GM23338 (cell line): ENCODE measurements at regions not wholly inside any gene's neighbourhood (a gene's known extent, or its start where the extent isn't known, plus 50 kb on each side); places are given as distances from the start of the nearest gene placed in this dataset.
"Not testable (repeated sequence)": the region's sequence is repeated elsewhere in the genome, so short reads cannot be mapped to it uniquely, and the experiment has no call there.

Experiments used
- CREB1 ChIP-seq: fragments of 250-450 bp; sonication (Bioruptor Pico); IDR thresholded peaks from 2 replicates; pipeline ENCODE4 v1.5.0; 2020; ENCODE audit warnings: low read depth, mild to moderate bottlenecking, moderate library complexity
- ETS1 ChIP-seq: IDR thresholded peaks from 2 replicates; pipeline ENCODE4 v1.6.1; 2016; ENCODE audit warnings: antibody characterized with exemption
- EZH2 ChIP-seq: fragments of 200-600 bp; sonication (generic); IDR thresholded peaks from one replicate; pipeline ENCODE4 v1.8.0; 2017; ENCODE audit warnings: antibody characterized with exemption, mild to moderate bottlenecking, low read depth; ENCODE audit not compliant: unreplicated experiment
- EZH2phosphoT487 ChIP-seq: fragments of 200-600 bp; sonication (generic); IDR thresholded peaks from one replicate; pipeline ENCODE4 v1.8.1; 2018; ENCODE audit warnings: antibody characterized with exemption; ENCODE audit not compliant: unreplicated experiment
- JUNB ChIP-seq: IDR thresholded peaks from one replicate; pipeline ENCODE4 v1.6.1; 2016; ENCODE audit warnings: antibody characterized with exemption; ENCODE audit not compliant: unreplicated experiment
- POLR2AphosphoS5 ChIP-seq: IDR thresholded peaks from 2 replicates; pipeline ENCODE4 v1.6.1; 2016; ENCODE audit warnings: antibody characterized with exemption, low read depth
- REST ChIP-seq: IDR thresholded peaks from one replicate; pipeline ENCODE4 v1.6.1; 2018; ENCODE audit warnings: antibody characterized with exemption; ENCODE audit not compliant: unreplicated experiment
- ZNF114 ChIP-seq: fragments of 250-450 bp; sonication (Bioruptor Pico); IDR thresholded peaks from 2 replicates; pipeline ENCODE4 v1.5.0; 2020; ENCODE audit warnings: mild to moderate bottlenecking, moderate library complexity
- TF ChIP-seq, protein P1 (sequence below), 2 experiments: fragments of 200-600 bp in 1 of 2; sonication (generic) in 1 of 2; conservative IDR thresholded peaks; 2 replicates each; pipeline versions ENCODE4 v1.5.1 to v1.6.1; 2016 to 2017; ENCODE audit warnings: antibody characterized with exemption in 2 of 2, low read depth in 2 of 2, mild to moderate bottlenecking in 2 of 2, moderate library complexity in 1 of 2

GRCh38 chr7:149978944-149979343 is 105.2 kb downstream of the ATP6V0E2 start:
- not testable (repeated sequence) for TF ChIP-seq ZNF114 (CRISPR knock-in tag); REST; CREB1; EZH2; ETS1; EZH2phosphoT487; JUNB; POLR2AphosphoS5
- TF ChIP-seq, protein P1, sequence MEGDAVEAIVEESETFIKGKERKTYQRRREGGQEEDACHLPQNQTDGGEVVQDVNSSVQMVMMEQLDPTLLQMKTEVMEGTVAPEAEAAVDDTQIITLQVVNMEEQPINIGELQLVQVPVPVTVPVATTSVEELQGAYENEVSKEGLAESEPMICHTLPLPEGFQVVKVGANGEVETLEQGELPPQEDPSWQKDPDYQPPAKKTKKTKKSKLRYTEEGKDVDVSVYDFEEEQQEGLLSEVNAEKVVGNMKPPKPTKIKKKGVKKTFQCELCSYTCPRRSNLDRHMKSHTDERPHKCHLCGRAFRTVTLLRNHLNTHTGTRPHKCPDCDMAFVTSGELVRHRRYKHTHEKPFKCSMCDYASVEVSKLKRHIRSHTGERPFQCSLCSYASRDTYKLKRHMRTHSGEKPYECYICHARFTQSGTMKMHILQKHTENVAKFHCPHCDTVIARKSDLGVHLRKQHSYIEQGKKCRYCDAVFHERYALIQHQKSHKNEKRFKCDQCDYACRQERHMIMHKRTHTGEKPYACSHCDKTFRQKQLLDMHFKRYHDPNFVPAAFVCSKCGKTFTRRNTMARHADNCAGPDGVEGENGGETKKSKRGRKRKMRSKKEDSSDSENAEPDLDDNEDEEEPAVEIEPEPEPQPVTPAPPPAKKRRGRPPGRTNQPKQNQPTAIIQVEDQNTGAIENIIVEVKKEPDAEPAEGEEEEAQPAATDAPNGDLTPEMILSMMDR (conservative IDR thresholded peaks at IDR 0.05; ENCODE audit: low read depth in 2 of 2) = not testable (repeated sequence)
